Adrenal gland (tissue), 9 donors: ENCODE measurements at regions not wholly inside any gene's neighbourhood (a gene's known extent, or its start where the extent isn't known, plus 50 kb on each side); places are given as distances from the start of the nearest gene placed in this dataset.

ENCODE experiments used
- DNase-seq, 7 donors: peaks; one replicate each; pipeline ENCODE4 v3.0.0-alpha.2; 2019 to 2020
- H3K27ac ChIP-seq, 5 donors: fragments of 200-600 bp; sonication (generic) in 4 of 5; 1 replicate in 3 of 5; 2 replicates in 2 of 5; pipeline versions ENCODE4 v1.5.1 to v1.8.0; 2016 to 2020; ENCODE audit warnings: mild to moderate bottlenecking in 1 of 5
- H3K27me3 ChIP-seq: fragments of 200-600 bp; 2 replicates; pipeline ENCODE4 v1.8.0; 2021
- H3K36me3 ChIP-seq, 2 donors: fragments of 200-600 bp; replicated peaks in 1 of 2; 1 replicate in 1 of 2; 2 replicates in 1 of 2; pipeline versions ENCODE4 v1.5.1 to v1.8.0; 2018 to 2022
- H3K4me1 ChIP-seq, 2 donors: fragments of 200-600 bp; replicated peaks in 1 of 2; 1 replicate in 1 of 2; 2 replicates in 1 of 2; pipeline versions ENCODE4 v1.5.1 to v1.8.0; 2018 to 2021
- H3K4me3 ChIP-seq, 4 donors: fragments of 200-600 bp; sonication (generic) in 3 of 4; one replicate each; pipeline ENCODE4 v1.5.1; 2016 to 2018
- H3K9me3 ChIP-seq, 3 donors: fragments of 200-600 bp; sonication (generic) in 1 of 3; replicated peaks in 1 of 3; 1 replicate in 2 of 3; 2 replicates in 1 of 3; pipeline versions ENCODE4 v1.5.1 to v1.8.0; 2016 to 2021
- POLR2A ChIP-seq, 2 donors: fragments of 450-650 bp; IDR thresholded peaks; one replicate each; pipeline ENCODE4 v1.6.1; 2017; ENCODE audit warnings: antibody characterized with exemption in 2 of 2, mild to moderate bottlenecking in 2 of 2, moderate library complexity in 1 of 2
- WGBS, 4 donors: extraction: QIAGEN DNeasy Blood & Tissue Kit in 2 of 4; methylation state at CpG; one replicate each; pipeline versions ENCODE4 v1.1.5 to v1.1.7; 2013 to 2017; 5-methylcytosine and 5-hydroxymethylcytosine counted together
- intact Hi-C, 2 donors: fragments of 100-400 bp; cut with DNase I; formaldehyde crosslinking; loops; one replicate each; pipeline versions ENCODE4 v1.14.1 to v1.15.0; 2022 to 2023
- TF ChIP-seq, protein P1 (sequence below), 6 experiments: fragments of 450-650 bp in 4 of 6; fragments of 200-600 bp in 2 of 6; sonication (generic) in 1 of 6; IDR thresholded peaks; 1 replicate in 5 of 6; 2 replicates in 1 of 6; pipeline versions ENCODE4 v1.5.1 to v1.8.0; 2016 to 2021; ENCODE audit warnings: antibody characterized with exemption in 6 of 6, mild to moderate bottlenecking in 2 of 6, moderate library complexity in 1 of 6
- donor health status: healthy with polysubstance abuse.
- donor health status: Bipolar disorder and iron deficiency.
- donor health status: DM: yes; HTN: yes; CAD: no.
- donor health status: DM: no; HTN: no; CAD: no.
- donor health status: DM: no; HTN: no; CAD: no.

DNA sequence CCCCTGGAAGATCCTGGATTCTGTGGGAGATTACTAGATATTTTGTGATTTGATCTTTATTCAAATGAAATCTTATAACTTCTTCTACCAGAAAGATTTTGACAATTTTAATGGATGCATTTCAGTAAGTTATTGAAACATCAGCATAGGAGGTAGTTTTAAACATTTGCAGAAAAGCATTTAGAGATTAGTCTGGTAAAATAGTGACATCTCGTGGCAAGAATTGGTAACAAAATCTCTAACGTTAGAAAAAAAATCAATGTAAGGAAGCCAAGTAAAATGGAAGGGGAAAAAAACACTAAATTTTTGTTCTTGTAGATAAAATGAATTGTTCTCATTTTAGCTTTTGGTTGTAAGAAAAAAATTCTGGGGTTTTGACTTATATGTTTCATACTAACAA lies 73.3 kb downstream of the TASL start:
- Histone ChIP-seq H3K27me3 (peaks cover 15% of the 10 kb centered on the region), H3K9me3 (no peaks in the 10 kb centered on the region), H3K27ac (no peak overlapping the region), H3K4me3 (no peak overlapping the region), H3K36me3 (no peaks in the 10 kb centered on the region), H3K4me1 (no peaks in the 10 kb centered on the region)
- intact Hi-C loops: no loop called here
- DNase-seq: no peak
- TF ChIP-seq, protein P1, sequence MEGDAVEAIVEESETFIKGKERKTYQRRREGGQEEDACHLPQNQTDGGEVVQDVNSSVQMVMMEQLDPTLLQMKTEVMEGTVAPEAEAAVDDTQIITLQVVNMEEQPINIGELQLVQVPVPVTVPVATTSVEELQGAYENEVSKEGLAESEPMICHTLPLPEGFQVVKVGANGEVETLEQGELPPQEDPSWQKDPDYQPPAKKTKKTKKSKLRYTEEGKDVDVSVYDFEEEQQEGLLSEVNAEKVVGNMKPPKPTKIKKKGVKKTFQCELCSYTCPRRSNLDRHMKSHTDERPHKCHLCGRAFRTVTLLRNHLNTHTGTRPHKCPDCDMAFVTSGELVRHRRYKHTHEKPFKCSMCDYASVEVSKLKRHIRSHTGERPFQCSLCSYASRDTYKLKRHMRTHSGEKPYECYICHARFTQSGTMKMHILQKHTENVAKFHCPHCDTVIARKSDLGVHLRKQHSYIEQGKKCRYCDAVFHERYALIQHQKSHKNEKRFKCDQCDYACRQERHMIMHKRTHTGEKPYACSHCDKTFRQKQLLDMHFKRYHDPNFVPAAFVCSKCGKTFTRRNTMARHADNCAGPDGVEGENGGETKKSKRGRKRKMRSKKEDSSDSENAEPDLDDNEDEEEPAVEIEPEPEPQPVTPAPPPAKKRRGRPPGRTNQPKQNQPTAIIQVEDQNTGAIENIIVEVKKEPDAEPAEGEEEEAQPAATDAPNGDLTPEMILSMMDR (IDR thresholded peaks at IDR 0.05): peak; percentile 37 to 63 (median 52)
- TF ChIP-seq POLR2A (IDR thresholded peaks at IDR 0.05): no peak
- WGBS, 4 donors: 0 to 1% (median 1%) methylated on average over 2 of the region's 2 CpGs

DNA sequence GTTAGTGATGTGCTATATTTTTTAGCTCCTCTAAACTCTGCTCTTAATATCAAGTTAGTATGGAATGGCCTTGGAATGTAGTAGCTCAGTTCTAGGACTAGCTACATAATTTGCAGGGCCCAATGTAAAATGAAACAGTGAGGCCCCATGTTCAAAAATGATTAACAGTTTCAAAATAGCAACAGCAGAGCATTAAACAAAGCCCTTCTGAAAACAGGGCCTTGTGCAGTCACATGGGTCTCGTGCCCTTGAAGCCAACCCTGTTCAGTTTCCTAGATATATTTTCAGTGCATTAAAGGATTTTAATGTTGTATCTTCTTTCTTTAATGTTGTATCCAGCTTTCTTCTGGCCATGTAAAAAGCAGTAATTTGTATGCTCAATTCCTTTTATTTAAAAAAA lies 82.1 kb downstream of the TASL start:
- 38 to 44% (median 42%) methylated on average over 1 of the region's 1 CpG for WGBS, 4 donors
- H3K27ac ChIP-seq: no peak overlapping the region
- H3K27me3 ChIP-seq: no peaks in the 10 kb centered on the region
- intact Hi-C loops: no loop called here
- no peaks in the 10 kb centered on the region for H3K4me1 ChIP-seq
- TF ChIP-seq, protein P1 (IDR thresholded peaks at IDR 0.05): no peak
- no peak for TF ChIP-seq POLR2A (IDR thresholded peaks at IDR 0.05)
- peak in 1 of 7 donors; percentile 4 for DNase-seq
- H3K36me3 ChIP-seq: no peaks in the 10 kb centered on the region
- no peaks in the 10 kb centered on the region for H3K9me3 ChIP-seq
- H3K4me3 ChIP-seq: no peak overlapping the region

DNA sequence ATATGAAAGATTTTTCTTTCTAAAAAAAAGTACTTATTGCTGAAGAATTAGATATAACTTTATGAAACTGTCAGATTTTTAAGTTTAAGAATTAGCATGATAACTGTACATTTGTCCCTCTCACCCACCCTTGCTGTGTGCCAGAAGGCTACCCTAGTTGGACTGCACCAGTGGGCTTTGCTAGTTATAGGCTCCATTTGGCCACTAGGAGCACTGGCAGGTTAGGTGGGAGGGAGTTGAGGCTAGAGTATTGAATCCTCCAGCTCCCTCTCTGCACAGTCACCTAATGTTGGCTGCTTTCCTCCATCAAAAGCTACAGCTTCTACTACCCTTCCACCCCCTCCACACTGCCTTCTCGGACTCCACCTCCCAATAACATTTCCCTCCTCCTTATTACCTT lies 84.2 kb downstream of the TASL start:
- WGBS, 4 donors: 55 to 100% (median 88%) methylated on average over 1 of the region's 1 CpG
- Histone ChIP-seq H3K4me3 (no peak overlapping the region), H3K27me3 (no peaks in the 10 kb centered on the region), H3K9me3 (no peaks in the 10 kb centered on the region), H3K36me3 (no peaks in the 10 kb centered on the region), H3K27ac (no peak overlapping the region), H3K4me1 (no peaks in the 10 kb centered on the region)
- TF ChIP-seq, protein P1 (IDR thresholded peaks at IDR 0.05): no peak
- TF ChIP-seq POLR2A (IDR thresholded peaks at IDR 0.05): no peak
- intact Hi-C loops: no loop called here
- no peak for DNase-seq

DNA sequence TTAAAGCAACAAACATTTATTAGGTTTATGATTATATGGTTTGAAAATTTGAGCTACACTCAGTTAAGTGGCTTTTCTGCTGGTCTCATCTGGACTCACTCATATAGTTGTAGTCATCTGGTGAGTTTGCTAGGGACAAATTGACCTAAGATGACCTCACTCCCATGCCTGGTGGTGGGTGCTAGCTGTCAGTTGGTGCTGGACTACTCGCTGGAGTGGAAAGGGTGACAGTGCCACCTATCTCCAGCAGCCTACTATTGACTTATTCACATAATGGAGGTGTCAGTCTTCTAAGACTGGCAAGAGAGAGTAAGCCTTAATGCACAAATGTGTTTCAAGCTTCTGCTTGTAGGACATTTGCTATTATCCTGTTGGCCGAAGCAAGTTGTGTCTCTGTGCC lies 88.2 kb downstream of the TASL start:
- H3K36me3 ChIP-seq: no peaks in the 10 kb centered on the region
- H3K27ac ChIP-seq: no peak overlapping the region
- peak in 1 of 7 donors; percentile 7 for DNase-seq
- H3K27me3 ChIP-seq: no peaks in the 10 kb centered on the region
- no peak overlapping the region for H3K4me3 ChIP-seq
- no peaks in the 10 kb centered on the region for H3K9me3 ChIP-seq
- no peak for TF ChIP-seq POLR2A (IDR thresholded peaks at IDR 0.05)
- TF ChIP-seq, protein P1 (IDR thresholded peaks at IDR 0.05): peak in 1 of 6 experiments; percentile 3
- intact Hi-C loops: no loop called here
- no peaks in the 10 kb centered on the region for H3K4me1 ChIP-seq
- WGBS, 4 donors: 70 to 79% (median 75%) methylated on average over 2 of the region's 2 CpGs
